ENCODE measurements at regions not wholly inside any gene's neighbourhood (a gene's known extent, or its start where the extent isn't known, plus 50 kb on each side); places are given as distances from the start of the nearest gene placed in this dataset.

- no peak for TF ChIP-seq EZH2 (IDR thresholded peaks at IDR 0.05; ENCODE audit: borderline replicate concordance, low read length)
- TF ChIP-seq, protein P1, sequence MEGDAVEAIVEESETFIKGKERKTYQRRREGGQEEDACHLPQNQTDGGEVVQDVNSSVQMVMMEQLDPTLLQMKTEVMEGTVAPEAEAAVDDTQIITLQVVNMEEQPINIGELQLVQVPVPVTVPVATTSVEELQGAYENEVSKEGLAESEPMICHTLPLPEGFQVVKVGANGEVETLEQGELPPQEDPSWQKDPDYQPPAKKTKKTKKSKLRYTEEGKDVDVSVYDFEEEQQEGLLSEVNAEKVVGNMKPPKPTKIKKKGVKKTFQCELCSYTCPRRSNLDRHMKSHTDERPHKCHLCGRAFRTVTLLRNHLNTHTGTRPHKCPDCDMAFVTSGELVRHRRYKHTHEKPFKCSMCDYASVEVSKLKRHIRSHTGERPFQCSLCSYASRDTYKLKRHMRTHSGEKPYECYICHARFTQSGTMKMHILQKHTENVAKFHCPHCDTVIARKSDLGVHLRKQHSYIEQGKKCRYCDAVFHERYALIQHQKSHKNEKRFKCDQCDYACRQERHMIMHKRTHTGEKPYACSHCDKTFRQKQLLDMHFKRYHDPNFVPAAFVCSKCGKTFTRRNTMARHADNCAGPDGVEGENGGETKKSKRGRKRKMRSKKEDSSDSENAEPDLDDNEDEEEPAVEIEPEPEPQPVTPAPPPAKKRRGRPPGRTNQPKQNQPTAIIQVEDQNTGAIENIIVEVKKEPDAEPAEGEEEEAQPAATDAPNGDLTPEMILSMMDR (IDR thresholded peaks at IDR 0.05; ENCODE audit: low read length): no peak
These were observed 249.1 kb downstream of the FOXD2 start for GRCh38 chr1:47686731-47687630.

All from OCI-LY1 (cell line).